ENCODE measurements at regions not wholly inside any gene's neighbourhood (a gene's known extent, or its start where the extent isn't known, plus 50 kb on each side); places are given as distances from the start of the nearest gene placed in this dataset.

DNA sequence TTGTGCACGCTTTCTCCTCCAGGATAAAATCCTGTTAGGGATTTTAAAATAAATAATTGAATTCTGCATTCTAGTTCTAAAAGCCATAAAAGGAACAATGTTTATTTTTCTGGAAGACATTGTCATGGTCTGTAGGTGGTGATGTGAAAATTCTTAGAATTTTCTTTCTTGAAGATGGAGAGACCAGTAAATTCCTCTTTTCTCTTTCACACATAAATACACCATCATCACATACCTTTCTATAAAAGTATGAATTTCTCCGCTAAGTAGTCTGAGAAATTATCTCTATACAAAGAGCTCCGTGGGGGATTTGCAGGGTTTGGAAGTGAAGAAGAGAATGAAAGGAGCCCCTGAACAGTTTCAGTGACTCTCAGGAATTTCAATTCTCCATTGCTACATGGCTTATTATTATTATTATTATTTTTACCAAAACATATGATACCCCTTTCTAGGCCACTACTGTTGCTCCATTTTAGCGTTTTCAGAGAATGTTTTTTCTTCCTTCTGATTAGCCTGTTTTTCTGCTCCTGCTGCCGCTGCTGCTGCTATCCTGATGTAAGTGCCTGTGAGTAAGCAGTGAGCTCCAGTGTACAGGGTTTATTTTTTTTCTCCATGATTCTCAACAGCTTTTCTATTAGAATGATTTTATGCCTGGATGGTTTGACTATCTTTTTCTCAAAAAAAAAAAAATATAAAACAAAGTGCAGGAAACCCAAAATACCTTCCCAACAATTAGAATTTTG is 145.8 kb downstream of the SAMD5 start:
- H3K4me1 Mint-ChIP-seq, result peaks cover 10% of the 10 kb centered on the region
- no peak for TF ChIP-seq CTCF (conservative IDR thresholded peaks at IDR 0.05)
- H3K27me3 Mint-ChIP-seq (ENCODE audit: insufficient read depth), result no peaks in the 10 kb centered on the region
- Histone ChIP-seq H3K4me1 (ENCODE audit: control insufficient read depth, insufficient read depth, low read length) (no peaks in the 10 kb centered on the region), H3K9ac (ENCODE audit: extremely low read depth, low read length, poor library complexity, severe bottlenecking) (no peak overlapping the region), H3K9me3 (ENCODE audit: control insufficient read depth, low read length) (no peaks in the 10 kb centered on the region), H3K36me3 (ENCODE audit: control insufficient read depth, insufficient read depth, low read length) (no peaks in the 10 kb centered on the region), H3K27me3 (ENCODE audit: control insufficient read depth, insufficient read depth, low read length, poor library complexity, severe bottlenecking) (no peaks in the 10 kb centered on the region), H3K4me3 (ENCODE audit: low read length) (no peak overlapping the region), H3K27ac (ENCODE audit: low read depth, low read length) (no peak overlapping the region)
- DNase-seq, result no peak
- no peak overlapping the region for H3K4me3 Mint-ChIP-seq
- H3K27ac Mint-ChIP-seq, result no peak overlapping the region
- H3K36me3 Mint-ChIP-seq (ENCODE audit: low read depth), result no peaks in the 10 kb centered on the region
- 88% methylated on average over 5 of the region's 5 CpGs; no CpG with 5 or more reads in 1 of the 2 experiments for WGBS, 2 experiments (ENCODE audit: insufficient coverage in 1 of 2, insufficient read length in 1 of 2)
- no peaks in the 10 kb centered on the region for H3K9me3 Mint-ChIP-seq

GRCh38 chr6:147660334-147661311 is 152.1 kb downstream of the SAMD5 start:
- H3K27me3 Mint-ChIP-seq (ENCODE audit: insufficient read depth), result no peaks in the 10 kb centered on the region
- no peak for DNase-seq
- no peak for TF ChIP-seq CTCF (conservative IDR thresholded peaks at IDR 0.05)

GRCh38 chr6:147662646-147663045 is 154.2 kb downstream of the SAMD5 start:
- Mint-ChIP-seq H3K4me1 (peaks cover 20% of the 10 kb centered on the region), H3K9me3 (no peaks in the 10 kb centered on the region), H3K27ac (no peak overlapping the region), H3K36me3 (ENCODE audit: low read depth) (no peaks in the 10 kb centered on the region), H3K4me3 (no peak overlapping the region), H3K27me3 (ENCODE audit: insufficient read depth) (no peaks in the 10 kb centered on the region)
- Histone ChIP-seq H3K36me3 (ENCODE audit: control insufficient read depth, insufficient read depth, low read length) (no peaks in the 10 kb centered on the region), H3K27me3 (ENCODE audit: control insufficient read depth, insufficient read depth, low read length, poor library complexity, severe bottlenecking) (no peaks in the 10 kb centered on the region), H3K9me3 (ENCODE audit: control insufficient read depth, low read length) (no peaks in the 10 kb centered on the region), H3K4me1 (ENCODE audit: control insufficient read depth, insufficient read depth, low read length) (peaks cover 6% of the 10 kb centered on the region), H3K9ac (ENCODE audit: extremely low read depth, low read length, poor library complexity, severe bottlenecking) (no peak overlapping the region), H3K4me3 (ENCODE audit: low read length) (no peak overlapping the region), H3K27ac (ENCODE audit: low read depth, low read length) (no peak overlapping the region)
- WGBS, 2 experiments (ENCODE audit: insufficient coverage in 1 of 2, insufficient read length in 1 of 2), result 98 to 100% methylated on average over 1 of the region's 1 CpG
- no peak for DNase-seq
- no peak for TF ChIP-seq CTCF (conservative IDR thresholded peaks at IDR 0.05)

More at GRCh38 chr6:147660334-147661311, 152.1 kb downstream of the SAMD5 start:
- Mint-ChIP-seq H3K4me1 (peaks cover 13% of the 10 kb centered on the region), H3K9me3 (no peaks in the 10 kb centered on the region), H3K27ac (no peak overlapping the region), H3K4me3 (no peak overlapping the region), H3K36me3 (ENCODE audit: low read depth) (no peaks in the 10 kb centered on the region)
- Histone ChIP-seq H3K9me3 (ENCODE audit: control insufficient read depth, low read length) (no peaks in the 10 kb centered on the region), H3K36me3 (ENCODE audit: control insufficient read depth, insufficient read depth, low read length) (no peaks in the 10 kb centered on the region), H3K4me3 (ENCODE audit: low read length) (no peak overlapping the region), H3K9ac (ENCODE audit: extremely low read depth, low read length, poor library complexity, severe bottlenecking) (no peak overlapping the region), H3K27ac (ENCODE audit: low read depth, low read length) (no peak overlapping the region), H3K27me3 (ENCODE audit: control insufficient read depth, insufficient read depth, low read length, poor library complexity, severe bottlenecking) (no peaks in the 10 kb centered on the region), H3K4me1 (ENCODE audit: control insufficient read depth, insufficient read depth, low read length) (peaks cover 6% of the 10 kb centered on the region)
- 92 to 93% methylated on average over 17 to 19 of the region's 20 CpGs for WGBS, 2 experiments (ENCODE audit: insufficient coverage in 1 of 2, insufficient read length in 1 of 2)

All from endodermal cell (in vitro differentiated cells).